ENCODE measurements at regions not wholly inside any gene's neighbourhood (a gene's known extent, or its start where the extent isn't known, plus 50 kb on each side); places are given as distances from the start of the nearest gene placed in this dataset.

GRCh38 chr7:114789161-114789560 lies 132.7 kb upstream of the MDFIC start:
- TF ChIP-seq POLR2AphosphoS5 (IDR thresholded peaks at IDR 0.05) (no peak), CTCF (IDR thresholded peaks at IDR 0.05) (no peak)
